KMS-11 (cell line): ENCODE measurements at regions not wholly inside any gene's neighbourhood (a gene's known extent, or its start where the extent isn't known, plus 50 kb on each side); places are given as distances from the start of the nearest gene placed in this dataset.

Experiments
- H2AFZ ChIP-seq: fragments of 200-600 bp; sonication (generic); 2 replicates; pipeline ENCODE4 v1.6.1; 2016; ENCODE audit warnings: antibody characterized with exemption, mixed run types, low read depth
- H3K27ac ChIP-seq: fragments of 200-600 bp; sonication (generic); 2 replicates; pipeline ENCODE4 v1.6.1; 2016; ENCODE audit warnings: mild to moderate bottlenecking, mixed run types
- H3K27me3 ChIP-seq: fragments of 200-600 bp; sonication (generic); 2 replicates; pipeline ENCODE4 v1.6.1; 2017; ENCODE audit warnings: mild to moderate bottlenecking, low read depth, mixed run types, moderate library complexity; ENCODE audit not compliant: insufficient read depth
- H3K36me3 ChIP-seq: fragments of 200-600 bp; sonication (generic); 2 replicates; pipeline ENCODE4 v1.6.1; 2017; ENCODE audit warnings: mild to moderate bottlenecking, mixed run types; ENCODE audit not compliant: insufficient read depth
- H3K4me1 ChIP-seq: fragments of 200-600 bp; sonication (generic); 2 replicates; pipeline ENCODE4 v1.6.1; 2016; ENCODE audit warnings: mild to moderate bottlenecking, low read depth, mixed run types; ENCODE audit not compliant: poor library complexity, severe bottlenecking
- H3K4me2 ChIP-seq: fragments of 200-600 bp; sonication (generic); 2 replicates; pipeline ENCODE4 v1.7.0; 2016; ENCODE audit warnings: mild to moderate bottlenecking, mixed run types
- H3K4me3 ChIP-seq: fragments of 200-600 bp; sonication (generic); IDR thresholded peaks from 2 replicates; pipeline ENCODE4 v1.6.1; 2017; ENCODE audit warnings: low read depth, low read length, mixed read lengths; ENCODE audit not compliant: insufficient read depth
- H3K79me2 ChIP-seq: fragments of 200-600 bp; sonication (generic); 2 replicates; pipeline ENCODE4 v1.6.1; 2016; ENCODE audit warnings: low read depth, mixed run types; ENCODE audit not compliant: insufficient read depth
- H3K9ac ChIP-seq: fragments of 200-600 bp; sonication (generic); 2 replicates; pipeline ENCODE4 v1.6.1; 2016; ENCODE audit warnings: mild to moderate bottlenecking, mixed run types
- H4K20me1 ChIP-seq: fragments of 200-600 bp; sonication (generic); 2 replicates; pipeline ENCODE4 v1.6.1; 2016; ENCODE audit warnings: mild to moderate bottlenecking, mixed run types; ENCODE audit not compliant: insufficient read depth
- TF ChIP-seq, protein P1 (sequence below): fragments of 200-600 bp; sonication (generic); conservative IDR thresholded peaks from 2 replicates; pipeline ENCODE4 v1.6.1; 2017; ENCODE audit warnings: low read depth, mild to moderate bottlenecking, antibody characterized with exemption, low read length, moderate library complexity, mixed read lengths

DNA sequence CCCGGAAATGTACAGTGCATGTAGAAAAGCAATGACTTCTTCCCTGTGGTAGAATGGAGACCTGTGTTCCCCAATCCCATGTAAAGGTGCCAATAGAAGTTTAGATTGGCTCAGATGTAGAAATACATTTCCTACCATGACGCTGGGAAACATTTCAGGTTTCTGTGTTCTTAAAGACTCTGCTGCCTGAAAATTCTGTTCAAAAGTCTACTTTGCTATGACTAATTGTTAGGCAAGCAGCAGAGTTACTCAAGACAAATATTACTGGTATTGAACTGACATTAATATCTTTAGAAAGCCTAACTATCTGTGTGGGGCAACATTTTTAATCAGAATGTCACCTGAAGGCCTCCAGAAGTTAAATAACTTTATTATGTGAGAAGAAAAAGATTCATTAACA is 75.5 kb upstream of the ELL2 start:
- no peaks in the 10 kb centered on the region for H3K27me3 ChIP-seq
- H3K9ac ChIP-seq, result no peak overlapping the region
- H2AFZ ChIP-seq, result no peak overlapping the region
- no peak overlapping the region for H3K27ac ChIP-seq
- no peaks in the 10 kb centered on the region for H4K20me1 ChIP-seq
- H3K4me2 ChIP-seq, result no peak overlapping the region
- no peaks in the 10 kb centered on the region for H3K36me3 ChIP-seq
- TF ChIP-seq, protein P1, sequence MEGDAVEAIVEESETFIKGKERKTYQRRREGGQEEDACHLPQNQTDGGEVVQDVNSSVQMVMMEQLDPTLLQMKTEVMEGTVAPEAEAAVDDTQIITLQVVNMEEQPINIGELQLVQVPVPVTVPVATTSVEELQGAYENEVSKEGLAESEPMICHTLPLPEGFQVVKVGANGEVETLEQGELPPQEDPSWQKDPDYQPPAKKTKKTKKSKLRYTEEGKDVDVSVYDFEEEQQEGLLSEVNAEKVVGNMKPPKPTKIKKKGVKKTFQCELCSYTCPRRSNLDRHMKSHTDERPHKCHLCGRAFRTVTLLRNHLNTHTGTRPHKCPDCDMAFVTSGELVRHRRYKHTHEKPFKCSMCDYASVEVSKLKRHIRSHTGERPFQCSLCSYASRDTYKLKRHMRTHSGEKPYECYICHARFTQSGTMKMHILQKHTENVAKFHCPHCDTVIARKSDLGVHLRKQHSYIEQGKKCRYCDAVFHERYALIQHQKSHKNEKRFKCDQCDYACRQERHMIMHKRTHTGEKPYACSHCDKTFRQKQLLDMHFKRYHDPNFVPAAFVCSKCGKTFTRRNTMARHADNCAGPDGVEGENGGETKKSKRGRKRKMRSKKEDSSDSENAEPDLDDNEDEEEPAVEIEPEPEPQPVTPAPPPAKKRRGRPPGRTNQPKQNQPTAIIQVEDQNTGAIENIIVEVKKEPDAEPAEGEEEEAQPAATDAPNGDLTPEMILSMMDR, result no peak
- H3K4me1 ChIP-seq, result no peaks in the 10 kb centered on the region
- H3K79me2 ChIP-seq, result no peaks in the 10 kb centered on the region
- no peak overlapping the region for H3K4me3 ChIP-seq

DNA sequence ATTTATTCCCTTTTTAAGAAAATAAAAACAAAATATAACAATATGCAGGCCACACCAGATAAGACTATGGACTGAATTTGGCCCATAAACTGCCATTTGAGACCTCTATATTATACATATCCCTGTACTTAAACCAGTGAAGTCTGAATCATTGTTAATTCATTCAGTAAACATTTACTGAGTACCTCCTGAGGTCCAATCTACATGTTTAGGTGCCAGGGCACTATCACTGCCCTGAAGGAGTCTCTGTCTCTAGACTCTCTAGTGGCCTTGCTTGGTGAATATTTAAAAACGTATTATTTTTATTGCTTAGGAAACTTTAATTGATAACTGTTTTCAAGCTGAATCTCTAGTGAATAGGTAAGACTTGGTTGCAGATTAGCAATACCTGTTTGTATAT is 74.7 kb upstream of the ELL2 start:
- Histone ChIP-seq H3K4me2 (no peak overlapping the region), H3K27ac (no peak overlapping the region), H2AFZ (no peak overlapping the region), H3K4me1 (no peaks in the 10 kb centered on the region), H4K20me1 (no peaks in the 10 kb centered on the region), H3K9ac (no peak overlapping the region), H3K36me3 (no peaks in the 10 kb centered on the region), H3K4me3 (no peak overlapping the region), H3K27me3 (no peaks in the 10 kb centered on the region), H3K79me2 (no peaks in the 10 kb centered on the region)
- TF ChIP-seq, protein P1, result no peak

DNA sequence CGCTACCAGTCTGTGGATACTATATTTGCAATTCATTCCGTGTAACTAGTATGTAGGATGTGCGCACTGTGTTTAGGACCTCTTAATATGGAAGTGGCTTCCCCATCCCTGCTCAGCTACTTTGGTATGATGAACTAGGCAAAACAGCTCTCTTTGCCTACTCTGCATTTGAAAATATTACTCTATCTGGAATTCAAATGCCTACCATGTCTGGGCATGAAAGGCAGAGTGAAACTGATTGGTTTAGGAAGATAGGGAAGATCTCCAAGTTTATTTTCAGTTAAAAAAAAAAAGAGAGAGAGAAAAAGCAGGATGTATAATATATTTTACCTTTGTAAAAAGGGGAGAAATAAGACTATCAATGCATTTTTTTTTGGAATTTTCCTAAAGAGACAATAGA is 74.1 kb upstream of the ELL2 start:
- no peaks in the 10 kb centered on the region for H3K27me3 ChIP-seq
- no peak overlapping the region for H2AFZ ChIP-seq
- H3K36me3 ChIP-seq, result no peaks in the 10 kb centered on the region
- no peak overlapping the region for H3K4me2 ChIP-seq
- TF ChIP-seq, protein P1, result no peak
- no peaks in the 10 kb centered on the region for H4K20me1 ChIP-seq
- no peak overlapping the region for H3K27ac ChIP-seq
- H3K9ac ChIP-seq, result no peak overlapping the region
- no peaks in the 10 kb centered on the region for H3K79me2 ChIP-seq
- no peaks in the 10 kb centered on the region for H3K4me1 ChIP-seq
- H3K4me3 ChIP-seq, result no peak overlapping the region

DNA sequence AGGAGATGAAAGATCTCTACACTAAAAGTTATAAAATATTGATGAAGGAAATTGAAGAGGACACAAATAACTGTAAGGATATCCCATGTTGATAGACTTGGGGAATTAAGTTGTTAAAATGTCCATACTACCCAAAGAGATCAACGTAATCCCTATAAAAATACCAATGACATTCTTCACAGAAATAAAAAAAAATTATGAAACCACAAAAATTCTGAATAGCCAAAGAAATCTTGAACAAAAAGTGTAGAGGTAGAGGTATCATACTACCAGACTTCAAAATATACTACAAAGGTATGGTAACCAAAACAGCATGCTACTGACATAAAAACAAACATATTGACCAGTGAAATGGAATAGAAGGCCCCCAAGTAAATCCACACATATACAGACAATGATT is 71.5 kb upstream of the ELL2 start:
- Histone ChIP-seq H3K27me3 (no peaks in the 10 kb centered on the region), H3K4me1 (no peaks in the 10 kb centered on the region), H3K9ac (no peak overlapping the region), H3K4me3 (no peak overlapping the region), H3K36me3 (no peaks in the 10 kb centered on the region), H3K27ac (no peak overlapping the region), H3K79me2 (no peaks in the 10 kb centered on the region), H3K4me2 (no peak overlapping the region), H2AFZ (no peak overlapping the region), H4K20me1 (no peaks in the 10 kb centered on the region)
- TF ChIP-seq, protein P1, result no peak
